ENCODE measurements at regions not wholly inside any gene's neighbourhood (a gene's known extent, or its start where the extent isn't known, plus 50 kb on each side); places are given as distances from the start of the nearest gene placed in this dataset.
"Not testable (repeated sequence)": the region's sequence is repeated elsewhere in the genome, so short reads cannot be mapped to it uniquely, and the experiment has no call there.

- H3K27me3 ChIP-seq (replicated peaks in 1 of 4; ENCODE audit: control extremely low read depth in 1 of 4, control insufficient read depth in 3 of 4, insufficient read depth in 4 of 4, low read length in 3 of 4) = no peaks in the 10 kb centered on the region
- ATAC-seq (ENCODE audit: low read depth) (no peak), DNase-seq (no peak)
- no peaks in the 10 kb centered on the region for H3K36me3 ChIP-seq (replicated peaks in 1 of 2; ENCODE audit: control extremely low read depth in 1 of 2, control insufficient read depth in 1 of 2, extremely low read depth in 1 of 2, insufficient read depth in 2 of 2, low read length in 1 of 2)
- Mint-ChIP-seq H3K9me3 (ENCODE audit: insufficient read depth) (no peaks in the 10 kb centered on the region), H3K4me1 (no peaks in the 10 kb centered on the region), H3K4me3 (no peak overlapping the region), H3K27me3 (no peaks in the 10 kb centered on the region), H3K27ac (no peak overlapping the region)
- no peaks in the 10 kb centered on the region for H3K79me2 ChIP-seq (ENCODE audit: control insufficient read depth, insufficient read depth, low read length)
- H4K20me1 ChIP-seq (ENCODE audit: control insufficient read depth, insufficient read depth, low read length, poor library complexity, severe bottlenecking) = no peaks in the 10 kb centered on the region
- H3K4me2 ChIP-seq (replicated peaks; ENCODE audit: low read depth, low read length, poor library complexity, severe bottlenecking) = no peak overlapping the region
- CTCF ChIA-PET = no interaction called here
- intact Hi-C loops (cut with micrococcal nuclease) = no loop called here
- TF ChIP-seq CTCF (IDR thresholded peaks at IDR 0.05) (no peak), EZH2 (IDR thresholded peaks at IDR 0.05; ENCODE audit: borderline replicate concordance, insufficient read depth, low read depth, low read length, poor library complexity, severe bottlenecking) (no peak)
- H2AFZ ChIP-seq (ENCODE audit: insufficient read depth, low read depth, low read length, poor library complexity, severe bottlenecking) = no peak overlapping the region
- WGBS (ENCODE audit: insufficient coverage) = no CpG with 5 or more reads among the region's 3 CpGs
- no peak overlapping the region for H3K4me3 ChIP-seq (ENCODE audit: control extremely low read depth in 1 of 5, extremely low read depth in 1 of 5, insufficient read depth in 1 of 5, low read depth in 2 of 5, low read length in 4 of 5)
- no peak overlapping the region for H3K27ac ChIP-seq (ENCODE audit: low read length in 2 of 2)
- H3K4me1 ChIP-seq (ENCODE audit: control insufficient read depth in 2 of 2, insufficient read depth in 2 of 2, low read length in 2 of 2) = no peaks in the 10 kb centered on the region
- POLR2A ChIA-PET = no interaction called here
- no peak overlapping the region for H3K9ac ChIP-seq (ENCODE audit: low read length)
- no peaks in the 10 kb centered on the region for H3K9me3 ChIP-seq (ENCODE audit: control extremely low read depth in 1 of 3, control insufficient read depth in 2 of 3, insufficient read depth in 1 of 3, low read length in 2 of 3)
Measured at GRCh38 chr1:214864896-214865688, 217.4 kb upstream of the KCNK2 start.

- H3K36me3 ChIP-seq (replicated peaks in 1 of 2; ENCODE audit: control extremely low read depth in 1 of 2, control insufficient read depth in 1 of 2, extremely low read depth in 1 of 2, insufficient read depth in 2 of 2, low read length in 1 of 2); intact Hi-C loops (cut with micrococcal nuclease); H3K27ac ChIP-seq (ENCODE audit: low read length in 2 of 2); DNase-seq; H3K27ac Mint-ChIP-seq; H3K27me3 Mint-ChIP-seq; H2AFZ ChIP-seq (ENCODE audit: insufficient read depth, low read depth, low read length, poor library complexity, severe bottlenecking); H3K4me2 ChIP-seq (replicated peaks; ENCODE audit: low read depth, low read length, poor library complexity, severe bottlenecking); H3K4me3 ChIP-seq (ENCODE audit: control extremely low read depth in 1 of 5, extremely low read depth in 1 of 5, insufficient read depth in 1 of 5, low read depth in 2 of 5, low read length in 4 of 5); H3K4me1 ChIP-seq (ENCODE audit: control insufficient read depth in 2 of 2, insufficient read depth in 2 of 2, low read length in 2 of 2); ATAC-seq (ENCODE audit: low read depth); H4K20me1 ChIP-seq (ENCODE audit: control insufficient read depth, insufficient read depth, low read length, poor library complexity, severe bottlenecking); H3K4me3 Mint-ChIP-seq; POLR2A ChIA-PET; H3K9ac ChIP-seq (ENCODE audit: low read length); H3K9me3 Mint-ChIP-seq (ENCODE audit: insufficient read depth); H3K79me2 ChIP-seq (ENCODE audit: control insufficient read depth, insufficient read depth, low read length); H3K27me3 ChIP-seq (replicated peaks in 1 of 4; ENCODE audit: control extremely low read depth in 1 of 4, control insufficient read depth in 3 of 4, insufficient read depth in 4 of 4, low read length in 3 of 4); H3K4me1 Mint-ChIP-seq; CTCF ChIA-PET; H3K9me3 ChIP-seq (ENCODE audit: control extremely low read depth in 1 of 3, control insufficient read depth in 2 of 3, insufficient read depth in 1 of 3, low read length in 2 of 3): not testable (repeated sequence)
- WGBS (ENCODE audit: insufficient coverage) = 100% methylated on average over 3 of the region's 40 CpGs
Measured at GRCh38 chr1:214870426-214870825, 212.1 kb upstream of the KCNK2 start.
